HepG2 (cell line): ENCODE measurements at regions not wholly inside any gene's neighbourhood (a gene's known extent, or its start where the extent isn't known, plus 50 kb on each side); places are given as distances from the start of the nearest gene placed in this dataset.

Experiments
- ATAC-seq: fragments of 200-7000 bp; cut with Tn5 transposase; 3 replicates; pipeline ENCODE4 v1.9.1; 2020; ENCODE audit warnings: mild to moderate bottlenecking, moderate library complexity
- BruUV-seq: library from RNA; stranded (reverse); fragments of 400-500 nt; replicated peaks from 2 replicates; lab custom pipeline; 2021; lab: Mats Ljungman, UMichigan
- CTCF ChIA-PET: fragments of 300-600 bp; formaldehyde crosslinking; extraction: SDS; loops from one replicate; lab custom pipeline; 2021; ENCODE audit warnings: low total read pairs, inconsistent platforms, low intra/inter-chr PET ratio; lab: Yijun Ruan, JAX
- POLR2A ChIA-PET: fragments of 350-600 bp; sonication (Branson Sonifier 250); formaldehyde crosslinking; loops from one replicate; lab custom pipeline; 2020; ENCODE audit warnings: antibody characterized with exemption, inconsistent platforms; lab: Yijun Ruan, JAX
- DNase-seq: peaks from one replicate; pipeline ENCODE4 v3.0.0-alpha.2; 2015; ENCODE audit warnings: low spot score
- FAIRE-seq: peaks from 3 replicates; lab custom pipeline; 2011; peaks lifted over from hg19 to GRCh38; lab: Jason Lieb, UNC
- H2AFZ ChIP-seq: one replicate; pipeline ENCODE4 v1.6.1; 2011; ENCODE audit warnings: low read length, inconsistent platforms
- H3K27ac ChIP-seq: fragments of 300-600 bp; 3 replicates; pipeline ENCODE4 v1.8.0; 2011; ENCODE audit warnings: mixed run types, mild to moderate bottlenecking, mixed read lengths, low read length, inconsistent platforms; ENCODE audit not compliant: insufficient read depth; ENCODE audit errors: extremely low read length
- H3K27me3 ChIP-seq, 2 experiments: fragments of 200-600 bp in 1 of 2; 2 replicates in 1 of 2; 3 replicates in 1 of 2; pipeline versions ENCODE4 v1.6.0 to v1.8.0; 2011; ENCODE audit warnings: low read length in 2 of 2, mild to moderate bottlenecking in 2 of 2, moderate library complexity in 2 of 2, inconsistent platforms in 1 of 2; ENCODE audit not compliant: insufficient read depth in 2 of 2, control insufficient read depth in 1 of 2
- H3K36me3 ChIP-seq, 2 experiments: fragments of 200-600 bp in 1 of 2; replicated peaks in 1 of 2; 2 replicates in 1 of 2; 3 replicates in 1 of 2; pipeline versions ENCODE4 v1.5.1 to v1.8.0; 2011; ENCODE audit warnings: low read length in 2 of 2, inconsistent platforms in 1 of 2; ENCODE audit not compliant: insufficient read depth in 2 of 2, control insufficient read depth in 1 of 2
- H3K4me1 ChIP-seq: 2 replicates; pipeline ENCODE4 v1.5.1; 2012; ENCODE audit warnings: low read length, inconsistent platforms; ENCODE audit not compliant: insufficient read depth
- H3K4me2 ChIP-seq: 2 replicates; pipeline ENCODE4 v1.6.0; 2011; ENCODE audit warnings: low read depth, low read length, inconsistent platforms
- H3K4me3 ChIP-seq, 3 experiments: fragments of 200-600 bp in 1 of 3; sonication (generic), shearing (Covaris generic) in 1 of 3; replicated peaks in 1 of 3; 2 replicates each; pipeline ENCODE4 v1.5.1; 2011 to 2016; ENCODE audit warnings: low read length in 3 of 3, inconsistent platforms in 2 of 3, low read depth in 2 of 3, mild to moderate bottlenecking in 2 of 3, control low read depth in 1 of 3, mixed read lengths in 1 of 3; ENCODE audit not compliant: insufficient read depth in 1 of 3
- H3K79me2 ChIP-seq: one replicate; pipeline ENCODE4 v1.6.1; 2011; ENCODE audit warnings: low read length, inconsistent platforms; ENCODE audit not compliant: insufficient read depth
- H3K9ac ChIP-seq: 2 replicates; pipeline ENCODE4 v1.6.0; 2011; ENCODE audit warnings: mild to moderate bottlenecking, low read depth, low read length, inconsistent platforms; ENCODE audit not compliant: insufficient read depth
- H3K9me3 ChIP-seq: 2 replicates; pipeline ENCODE4 v1.5.1; 2012; ENCODE audit warnings: mild to moderate bottlenecking, low read length
- H4K20me1 ChIP-seq: 2 replicates; pipeline ENCODE4 v1.6.0; 2011; ENCODE audit warnings: inconsistent platforms, mild to moderate bottlenecking, low read length, moderate library complexity; ENCODE audit not compliant: insufficient read depth
- FLYWCH1 ChIP-seq: sonication (generic); formaldehyde crosslinking; IDR thresholded peaks from 2 replicates; pipeline ENCODE4 v1.8.1; 2023; ENCODE audit warnings: mild to moderate bottlenecking, missing genetic modification reagents
- FOXM1 ChIP-seq: sonication (generic); formaldehyde crosslinking; IDR thresholded peaks from 2 replicates; pipeline ENCODE4 v1.5.0; 2020; ENCODE audit warnings: missing genetic modification reagents
- GMEB1 ChIP-seq: sonication (generic); formaldehyde crosslinking; IDR thresholded peaks from 2 replicates; pipeline ENCODE4 v1.5.1; 2020; ENCODE audit warnings: missing genetic modification reagents, mild to moderate bottlenecking, borderline replicate concordance
- IRF2 ChIP-seq: IDR thresholded peaks from 2 replicates; pipeline ENCODE4 v1.6.1; 2018; ENCODE audit warnings: missing genetic modification reagents, missing compliant biosample characterization
- NFATC3 ChIP-seq: sonication (generic); formaldehyde crosslinking; IDR thresholded peaks from 2 replicates; pipeline ENCODE4 v1.5.1; 2020; ENCODE audit warnings: mild to moderate bottlenecking, missing genetic modification reagents
- PPARG ChIP-seq: conservative IDR thresholded peaks from 2 replicates; pipeline ENCODE4 v1.6.1; 2016; ENCODE audit warnings: missing biosample characterization, missing genetic modification reagents
- TAF1 ChIP-seq: sonication (generic); formaldehyde crosslinking; IDR thresholded peaks from 2 replicates; pipeline ENCODE4 v1.4.0; 2020; ENCODE audit warnings: missing genetic modification reagents
- THRA ChIP-seq: sonication (generic); formaldehyde crosslinking; IDR thresholded peaks from 2 replicates; pipeline ENCODE4 v1.4.0; 2020; ENCODE audit warnings: missing genetic modification reagents, borderline replicate concordance
- U2AF2 ChIP-seq: fragments of 200-400 bp; formaldehyde crosslinking; IDR thresholded peaks from 2 replicates; pipeline ENCODE4 v1.6.1; 2017; ENCODE audit warnings: low read depth, mild to moderate bottlenecking, low read length
- ZBTB39 ChIP-seq: sonication (generic); formaldehyde crosslinking; IDR thresholded peaks from 2 replicates; pipeline ENCODE4 v1.5.0; 2020; ENCODE audit warnings: missing genetic modification reagents
- ZBTB46 ChIP-seq: sonication (generic); formaldehyde crosslinking; IDR thresholded peaks from 2 replicates; pipeline ENCODE4 v1.4.0; 2020; ENCODE audit warnings: mild to moderate bottlenecking, missing genetic modification reagents, borderline replicate concordance
- ZNF790 ChIP-seq: sonication (generic); formaldehyde crosslinking; IDR thresholded peaks from 2 replicates; pipeline ENCODE4 v1.8.0; 2022; ENCODE audit warnings: missing genetic modification reagents, mild to moderate bottlenecking, borderline replicate concordance
- WGBS: methylation state at CpG from one replicate; pipeline ENCODE4 v1.1.6; 2017; ENCODE audit warnings: low lambda C conversion rate; 5-methylcytosine and 5-hydroxymethylcytosine counted together
- in situ Hi-C: cut with HindIII; loops from 2 replicates; pipeline ENCODE4 v1.10.0; 2017; ENCODE audit warnings: low pct_unique_long_range_greater_than_20kb; ENCODE audit not compliant: extremely low pct_ligation_motif_present
- intact Hi-C: fragments of 100-400 bp; cut with micrococcal nuclease; formaldehyde crosslinking; loops from one replicate; pipeline ENCODE4 v1.10.0; 2022; ENCODE audit not compliant: unreplicated experiment

- Histone ChIP-seq H3K79me2 (no peaks in the 10 kb centered on the region), H4K20me1 (no peaks in the 10 kb centered on the region), H3K36me3 (no peaks in the 10 kb centered on the region; a peak in 1 of 5 replicates), H3K4me3 (no peak overlapping the region), H2AFZ (no peak overlapping the region), H3K4me2 (no peak overlapping the region), H3K27me3 (no peaks in the 10 kb centered on the region), H3K27ac (no peak overlapping the region), H3K4me1 (no peaks in the 10 kb centered on the region), H3K9ac (no peak overlapping the region), H3K9me3 (no peaks in the 10 kb centered on the region)
- intact Hi-C loops (no loop called here), in situ Hi-C loops (no loop called here)
- ChIA-PET POLR2A (no interaction called here), CTCF (no interaction called here)
- 54% methylated on average over 3 of the region's 3 CpGs for WGBS
- no peak for TF ChIP-seq THRA
- TF ChIP-seq ZBTB39 (CRISPR knock-in tag), result no peak
- FAIRE-seq (no peak), ATAC-seq (no peak), DNase-seq (no peak)
- no TSS peak for BruUV-seq
These were observed 212.6 kb downstream of the EN1 start for GRCh38 chr2:118634876-118635275.

GRCh38 chr2:118633371-118634018 is 214.0 kb downstream of the EN1 start:
- DNase-seq (no peak), ATAC-seq (no peak), FAIRE-seq (no peak)
- no peak overlapping the region for H3K4me3 ChIP-seq
- H3K36me3 ChIP-seq, result no peaks in the 10 kb centered on the region; a peak in 1 of 5 replicates
- 50% methylated on average over 9 of the region's 9 CpGs for WGBS
- H3K79me2 ChIP-seq, result no peaks in the 10 kb centered on the region
- H3K4me2 ChIP-seq, result no peak overlapping the region
- H3K27me3 ChIP-seq, result no peaks in the 10 kb centered on the region
- H3K9ac ChIP-seq, result no peak overlapping the region
- H2AFZ ChIP-seq, result no peak overlapping the region
- BruUV-seq, result no TSS peak
- no peaks in the 10 kb centered on the region for H3K9me3 ChIP-seq
- in situ Hi-C loops, result no loop called here
- intact Hi-C loops, result no loop called here
- ChIA-PET CTCF (no interaction called here), POLR2A (no interaction called here)
- no peaks in the 10 kb centered on the region for H4K20me1 ChIP-seq
- no peaks in the 10 kb centered on the region for H3K4me1 ChIP-seq
- no peak overlapping the region for H3K27ac ChIP-seq
- TF ChIP-seq NFATC3 (CRISPR knock-in tag) (no peak), ZBTB46 (CRISPR knock-in tag) (no peak), ZNF790 (CRISPR knock-in tag) (no peak), FLYWCH1 (no peak), PPARG (CRISPR knock-in tag) (no peak), FOXM1 (no peak), U2AF2 (no peak), GMEB1 (CRISPR knock-in tag) (no peak), IRF2 (CRISPR knock-in tag) (no peak), TAF1 (CRISPR knock-in tag) (no peak)
